Ishikawa (cell line): ENCODE measurements at regions not wholly inside any gene's neighbourhood (a gene's known extent, or its start where the extent isn't known, plus 50 kb on each side); places are given as distances from the start of the nearest gene placed in this dataset.

Source experiments
- CEBPB ChIP-seq: IDR thresholded peaks from 2 replicates; pipeline ENCODE4 v1.6.1; 2012
- CREB1 ChIP-seq: IDR thresholded peaks from 2 replicates; pipeline ENCODE4 v1.6.1; 2012; ENCODE audit warnings: low read depth
- EGR1 ChIP-seq: IDR thresholded peaks from 2 replicates; pipeline ENCODE4 v1.6.1; 2012
- EP300 ChIP-seq: IDR thresholded peaks from 2 replicates; pipeline ENCODE4 v1.6.1; 2012; ENCODE audit warnings: borderline replicate concordance
- FOXM1 ChIP-seq: IDR thresholded peaks from 2 replicates; pipeline ENCODE4 v1.6.1; 2012; ENCODE audit warnings: low read depth, borderline replicate concordance
- MAX ChIP-seq: IDR thresholded peaks from 2 replicates; pipeline ENCODE4 v1.6.1; 2012
- NFIC ChIP-seq: IDR thresholded peaks from 2 replicates; pipeline ENCODE4 v1.6.1; 2012
- RAD21 ChIP-seq: IDR thresholded peaks from 2 replicates; pipeline ENCODE4 v1.6.1; 2012; ENCODE audit warnings: low read depth
- TAF1 ChIP-seq: IDR thresholded peaks from 2 replicates; pipeline ENCODE4 v1.6.1; 2012; ENCODE audit warnings: low read depth, mild to moderate bottlenecking
- TCF12 ChIP-seq: IDR thresholded peaks from 2 replicates; pipeline ENCODE4 v1.6.1; 2012; ENCODE audit warnings: low read depth
- TEAD4 ChIP-seq: IDR thresholded peaks from 2 replicates; pipeline ENCODE4 v1.6.1; 2012
- USF1 ChIP-seq: IDR thresholded peaks from 2 replicates; pipeline ENCODE4 v1.6.1; 2012
- YY1 ChIP-seq: IDR thresholded peaks from 2 replicates; pipeline ENCODE4 v1.6.1; 2012; ENCODE audit warnings: low read depth
- ZBTB7A ChIP-seq: IDR thresholded peaks from 2 replicates; pipeline ENCODE4 v1.6.1; 2012; ENCODE audit warnings: low read depth
- TF ChIP-seq, protein P1 (sequence below): IDR thresholded peaks from 2 replicates; pipeline ENCODE4 v1.6.1; 2012; ENCODE audit warnings: low read depth, mild to moderate bottlenecking

GRCh38 chr1:157193702-157194391 lies 55.7 kb upstream of the ETV3 start:
- TF ChIP-seq RAD21 (peak; percentile 52), EP300 (no peak), CEBPB (0 out of 2 replicates have a peak, but pooled peaks have one; percentile 35)

- no peak for TF ChIP-seq FOXM1
- TF ChIP-seq RAD21: no peak
- TF ChIP-seq USF1: no peak
- no peak for TF ChIP-seq NFIC
- TF ChIP-seq TAF1: no peak
- TF ChIP-seq CEBPB: no peak
- no peak for TF ChIP-seq YY1
- TF ChIP-seq TCF12: no peak
- TF ChIP-seq EGR1: no peak
- TF ChIP-seq, protein P1, sequence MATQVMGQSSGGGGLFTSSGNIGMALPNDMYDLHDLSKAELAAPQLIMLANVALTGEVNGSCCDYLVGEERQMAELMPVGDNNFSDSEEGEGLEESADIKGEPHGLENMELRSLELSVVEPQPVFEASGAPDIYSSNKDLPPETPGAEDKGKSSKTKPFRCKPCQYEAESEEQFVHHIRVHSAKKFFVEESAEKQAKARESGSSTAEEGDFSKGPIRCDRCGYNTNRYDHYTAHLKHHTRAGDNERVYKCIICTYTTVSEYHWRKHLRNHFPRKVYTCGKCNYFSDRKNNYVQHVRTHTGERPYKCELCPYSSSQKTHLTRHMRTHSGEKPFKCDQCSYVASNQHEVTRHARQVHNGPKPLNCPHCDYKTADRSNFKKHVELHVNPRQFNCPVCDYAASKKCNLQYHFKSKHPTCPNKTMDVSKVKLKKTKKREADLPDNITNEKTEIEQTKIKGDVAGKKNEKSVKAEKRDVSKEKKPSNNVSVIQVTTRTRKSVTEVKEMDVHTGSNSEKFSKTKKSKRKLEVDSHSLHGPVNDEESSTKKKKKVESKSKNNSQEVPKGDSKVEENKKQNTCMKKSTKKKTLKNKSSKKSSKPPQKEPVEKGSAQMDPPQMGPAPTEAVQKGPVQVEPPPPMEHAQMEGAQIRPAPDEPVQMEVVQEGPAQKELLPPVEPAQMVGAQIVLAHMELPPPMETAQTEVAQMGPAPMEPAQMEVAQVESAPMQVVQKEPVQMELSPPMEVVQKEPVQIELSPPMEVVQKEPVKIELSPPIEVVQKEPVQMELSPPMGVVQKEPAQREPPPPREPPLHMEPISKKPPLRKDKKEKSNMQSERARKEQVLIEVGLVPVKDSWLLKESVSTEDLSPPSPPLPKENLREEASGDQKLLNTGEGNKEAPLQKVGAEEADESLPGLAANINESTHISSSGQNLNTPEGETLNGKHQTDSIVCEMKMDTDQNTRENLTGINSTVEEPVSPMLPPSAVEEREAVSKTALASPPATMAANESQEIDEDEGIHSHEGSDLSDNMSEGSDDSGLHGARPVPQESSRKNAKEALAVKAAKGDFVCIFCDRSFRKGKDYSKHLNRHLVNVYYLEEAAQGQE: no peak
Observed at GRCh38 chr1:157193219-157193618, 55.0 kb upstream of the ETV3 start.

DNA sequence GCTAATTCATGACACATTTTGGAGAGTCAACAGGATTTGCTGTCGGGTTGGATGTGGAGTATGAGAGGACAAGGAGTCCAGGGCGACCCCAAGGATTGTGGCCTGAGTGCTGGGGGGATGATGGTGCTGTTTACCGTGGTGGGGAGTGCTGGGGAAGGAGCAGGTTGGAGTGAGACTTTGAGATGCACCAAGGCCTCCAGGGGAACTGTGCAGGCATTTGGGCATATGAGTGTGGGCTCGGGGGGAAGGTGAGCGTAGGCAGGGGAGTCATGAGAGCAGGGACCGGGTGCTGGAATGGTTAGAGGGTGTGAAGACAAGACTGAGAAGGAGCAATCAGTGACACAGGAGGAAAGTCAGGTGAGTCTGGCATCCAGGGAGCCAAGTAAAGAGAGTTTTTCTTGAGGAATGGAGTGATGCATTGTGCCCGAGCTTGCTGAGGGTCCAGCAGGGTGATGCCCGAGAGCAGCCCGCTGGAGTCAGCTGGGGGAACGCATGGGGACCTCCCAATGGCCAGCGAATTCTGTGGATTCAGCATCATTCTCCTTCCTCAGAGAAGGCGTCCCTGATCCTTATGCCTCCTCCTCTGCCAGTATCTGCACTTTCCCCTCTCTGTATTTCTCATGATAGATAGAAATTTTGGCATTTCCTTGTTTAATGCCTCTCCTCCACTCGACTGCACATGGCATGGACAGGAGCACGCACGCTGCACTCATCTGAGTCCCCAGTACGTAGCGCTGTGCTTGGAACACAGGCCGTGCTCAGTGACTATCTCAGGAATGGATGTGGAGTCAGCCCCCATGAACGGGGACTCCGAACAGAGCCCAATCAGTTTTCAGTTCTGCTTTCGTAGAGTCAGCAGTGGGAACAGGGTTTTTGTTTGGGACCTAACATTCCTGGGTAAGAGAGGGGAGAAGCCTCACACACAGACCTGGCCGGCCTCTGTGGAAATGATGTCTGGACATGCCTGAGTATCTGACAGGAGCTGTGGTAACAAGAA lies 52.1 kb upstream of the ETV3 start:
- TF ChIP-seq MAX (no peak), ZBTB7A (no peak), FOXM1 (no peak), NFIC (no peak), TCF12 (no peak), TAF1 (no peak), RAD21 (no peak), EGR1 (no peak), TEAD4 (no peak), YY1 (no peak), EP300 (no peak), CREB1 (no peak), CEBPB (no peak), USF1 (no peak)
- TF ChIP-seq, protein P1: no peak

DNA sequence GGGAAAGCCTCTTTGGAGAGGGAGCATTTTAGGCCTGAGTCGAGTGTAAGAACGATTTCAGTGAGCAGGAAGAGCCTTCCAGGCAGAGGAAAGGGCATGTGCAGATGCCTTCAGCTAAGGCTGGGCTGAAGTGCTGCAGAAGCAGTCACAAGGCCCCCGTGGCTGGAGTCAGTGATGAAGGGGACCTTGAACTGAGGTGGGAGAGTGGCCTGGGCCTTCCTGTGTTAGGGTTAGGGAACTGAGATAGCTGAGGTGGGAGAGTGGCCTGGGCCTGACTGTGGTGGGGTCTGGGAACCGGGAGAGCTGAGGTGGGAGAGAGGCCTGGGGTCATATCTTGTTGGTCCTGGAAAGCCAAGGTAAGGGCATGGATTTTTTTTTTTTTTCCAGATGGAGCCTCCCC lies 50.9 kb upstream of the ETV3 start:
- TF ChIP-seq RAD21 (no peak), YY1 (no peak), MAX (no peak), CREB1 (no peak), EGR1 (no peak), EP300 (no peak)
